Stimulated activated naive CD4-positive, alpha-beta T cell treated with Interleukin-2 at 50 U/mL for 16 hours (primary cell): ENCODE measurements at regions not wholly inside any gene's neighbourhood (a gene's known extent, or its start where the extent isn't known, plus 50 kb on each side); places are given as distances from the start of the nearest gene placed in this dataset.
"Not testable (repeated sequence)": the region's sequence is repeated elsewhere in the genome, so short reads cannot be mapped to it uniquely, and the experiment has no call there.

Source experiments
- DNase-seq: peaks from one replicate; lab custom pipeline; 2025; lab: John Stamatoyannopoulos, UW

GRCh38 chr12:76178452-76178851 is 94.0 kb upstream of the NAP1L1 start:
- DNase-seq: no peak

GRCh38 chr12:76177821-76178220 is 93.3 kb upstream of the NAP1L1 start:
- no peak for DNase-seq

GRCh38 chr12:76176940-76177339 is 92.5 kb upstream of the NAP1L1 start:
- no peak for DNase-seq

- DNase-seq: not testable (repeated sequence)
These were observed 91.5 kb upstream of the NAP1L1 start for GRCh38 chr12:76175946-76176345.

DNA sequence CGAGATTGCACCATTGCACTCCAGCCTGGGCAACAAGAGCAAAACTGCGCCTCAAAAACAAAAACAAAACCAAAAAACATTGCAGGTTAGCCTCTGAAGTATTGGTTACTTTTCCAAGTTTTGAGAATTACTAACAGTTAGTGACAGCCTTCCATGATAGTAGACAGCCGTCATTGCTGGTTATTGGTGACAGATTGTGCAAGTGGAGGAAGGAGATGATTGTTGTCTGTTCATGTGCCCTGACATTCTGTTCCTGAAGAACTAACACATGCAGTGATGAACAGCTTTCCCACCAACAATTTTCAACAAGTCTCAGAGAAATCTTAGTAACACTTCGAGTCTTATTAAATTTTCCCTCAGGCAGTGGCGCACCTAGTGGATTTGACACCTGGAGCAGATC is 89.3 kb upstream of the NAP1L1 start:
- no peak for DNase-seq

- peak; percentile 83 for DNase-seq
These were observed 74.2 kb upstream of the NAP1L1 start for GRCh38 chr12:76158518-76159321.

DNA sequence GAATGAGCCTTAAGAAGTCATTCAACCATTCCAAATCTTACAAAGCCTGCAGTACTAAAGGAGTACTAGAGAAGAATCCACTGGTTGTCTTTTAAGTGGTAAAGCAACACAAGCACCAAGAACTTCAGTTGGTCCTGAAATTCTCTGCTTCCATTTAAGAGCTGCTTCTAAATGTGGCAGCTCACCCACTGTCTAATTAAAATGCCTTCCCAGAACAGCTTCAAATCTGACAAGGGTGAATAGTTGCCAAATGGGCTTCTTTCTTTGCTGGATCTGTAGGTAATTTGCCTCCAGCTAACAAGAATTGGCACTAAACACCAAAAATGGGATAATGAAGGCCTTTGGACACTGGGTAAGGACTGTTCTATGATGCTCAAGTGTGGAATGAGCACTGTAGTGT is 72.2 kb upstream of the NAP1L1 start:
- no peak for DNase-seq

DNA sequence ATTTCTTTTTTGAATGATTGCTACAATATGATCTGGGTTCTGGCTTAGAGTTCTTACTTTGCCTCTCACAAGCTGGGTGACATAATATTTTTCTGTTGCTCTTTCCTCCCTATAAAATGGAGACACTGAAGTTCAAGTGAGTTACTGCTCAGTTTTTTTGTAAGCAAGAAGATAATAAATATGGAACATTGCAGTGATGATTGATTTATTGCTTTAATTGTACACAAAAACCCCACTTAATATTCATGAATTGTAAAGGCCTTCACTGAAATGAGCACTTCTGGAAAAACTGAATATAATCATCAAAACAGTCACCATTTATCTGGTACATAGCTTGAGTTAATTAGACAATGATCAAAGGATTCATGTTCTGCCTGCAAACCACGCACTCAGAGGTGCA is 71.8 kb upstream of the NAP1L1 start:
- no peak for DNase-seq

GRCh38 chr12:76155157-76155670 is 70.7 kb upstream of the NAP1L1 start:
- DNase-seq: no peak

GRCh38 chr12:76153616-76154015 is 69.1 kb upstream of the NAP1L1 start:
- no peak for DNase-seq

DNA sequence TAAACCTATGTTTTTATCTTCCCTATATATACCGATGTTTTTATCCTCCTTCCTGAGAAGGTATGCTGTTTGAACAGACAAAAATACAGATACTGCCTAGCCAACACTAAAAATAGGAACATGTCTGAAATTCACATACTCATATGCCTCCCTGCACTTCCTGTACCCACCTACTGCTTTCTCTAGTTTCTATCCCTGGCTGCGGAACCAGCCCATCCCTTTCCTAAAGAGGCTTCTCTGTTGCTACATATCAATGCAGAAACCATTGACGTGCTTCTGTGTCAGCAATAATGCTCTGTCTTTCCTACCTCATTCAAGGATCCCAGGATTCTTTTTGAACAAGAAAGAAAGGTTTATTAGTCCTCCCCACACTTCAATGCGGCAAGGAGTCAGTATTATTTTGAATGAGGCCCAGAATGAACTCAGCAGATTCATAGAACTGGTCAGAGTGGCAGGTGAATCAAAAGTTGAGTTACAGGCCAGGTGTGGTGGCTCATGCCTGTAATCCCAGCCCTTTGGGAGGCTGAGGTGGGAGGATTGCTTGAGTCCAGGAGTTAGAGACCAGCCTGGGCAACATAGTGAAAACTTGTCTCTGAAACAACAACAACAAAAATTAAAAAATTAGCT is 67.8 kb upstream of the NAP1L1 start:
- DNase-seq: no peak

- peak; percentile 11 for DNase-seq
These were observed 59.7 kb upstream of the NAP1L1 start for GRCh38 chr12:76144245-76144549.

GRCh38 chr12:76143343-76144244 is 59.1 kb upstream of the NAP1L1 start:
- no peak for DNase-seq

DNA sequence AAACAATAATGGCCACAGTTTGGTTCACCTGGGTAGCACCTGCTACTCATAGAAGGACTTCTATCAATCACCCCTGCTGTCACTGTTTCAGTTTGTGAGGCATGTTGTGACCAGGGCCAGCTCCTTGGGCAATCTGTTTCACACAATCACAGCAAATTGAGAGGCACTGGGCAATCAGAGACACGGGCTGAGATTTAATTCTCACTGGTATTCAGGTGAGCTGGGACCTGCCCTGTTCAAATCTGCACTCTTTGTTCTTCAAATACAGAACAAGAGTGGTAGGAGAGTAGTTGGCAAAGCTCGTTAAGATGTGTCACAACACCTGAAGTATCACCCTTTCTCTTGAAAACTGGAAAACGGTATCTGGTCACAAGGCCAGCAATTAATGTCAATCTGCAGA is 57.8 kb upstream of the NAP1L1 start:
- DNase-seq: no peak

- no peak for DNase-seq
These were observed 54.2 kb upstream of the NAP1L1 start for GRCh38 chr12:76138656-76139055.

DNA sequence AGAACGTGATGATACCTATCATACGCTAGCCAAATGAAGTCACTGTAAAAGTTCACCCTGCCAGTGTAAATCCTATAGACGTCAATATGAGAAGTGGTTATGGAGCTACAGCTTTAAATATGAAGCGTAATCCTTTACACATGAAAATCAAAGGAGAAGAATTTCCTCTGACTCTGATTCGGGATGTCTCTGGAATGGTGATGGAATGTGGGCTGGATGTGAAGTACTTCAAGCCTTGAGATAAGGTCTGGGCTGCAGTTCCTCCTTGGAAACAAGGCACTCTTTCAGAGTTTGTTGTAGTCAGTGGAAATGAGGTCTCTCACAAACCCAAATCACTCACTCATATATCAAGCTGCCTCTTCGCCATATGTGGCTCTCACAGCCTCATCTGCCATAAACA is 53.1 kb upstream of the NAP1L1 start:
- no peak for DNase-seq

DNA sequence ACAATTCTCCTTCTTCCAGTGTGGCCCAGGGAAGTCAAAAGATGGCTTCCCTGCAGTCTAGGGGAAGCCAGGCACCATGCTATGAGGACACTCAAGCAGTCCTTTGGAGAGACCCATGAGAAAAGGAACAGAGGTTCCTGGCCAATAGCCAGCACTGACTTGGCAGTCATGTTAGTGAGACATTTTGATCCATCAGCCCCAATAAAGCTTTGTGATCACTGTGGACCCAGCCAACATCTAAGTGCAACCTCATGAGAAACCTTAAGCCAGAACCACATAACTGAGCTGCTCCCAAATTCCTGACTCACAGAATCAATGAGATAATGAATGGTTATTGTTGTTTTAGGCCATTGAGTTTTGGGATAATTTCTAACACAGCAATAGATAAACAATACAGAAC is 51.0 kb upstream of the NAP1L1 start:
- DNase-seq: no peak
